Neural progenitor cell (in vitro differentiated cells): ENCODE measurements at regions not wholly inside any gene's neighbourhood (a gene's known extent, or its start where the extent isn't known, plus 50 kb on each side); places are given as distances from the start of the nearest gene placed in this dataset.

ENCODE experiments used
- DNase-seq: peaks from one replicate; pipeline ENCODE4 v3.0.0-alpha.2; 2016; ENCODE audit warnings: low spot score
- H2AFZ ChIP-seq: fragments of 200-600 bp; sonication (generic); replicated peaks from 2 replicates; pipeline ENCODE4 v1.6.1; 2016; ENCODE audit warnings: antibody characterized with exemption
- H3F3A ChIP-seq: fragments of 200-600 bp; sonication (generic); 2 replicates; pipeline ENCODE4 v1.6.1; 2016; ENCODE audit warnings: antibody characterized with exemption, low read depth
- H3K27ac ChIP-seq: fragments of 200-600 bp; sonication (generic); 2 replicates; pipeline ENCODE4 v1.5.1; 2016; ENCODE audit warnings: mild to moderate bottlenecking
- H3K27me3 ChIP-seq: fragments of 200-600 bp; sonication (generic); 2 replicates; pipeline ENCODE4 v1.6.1; 2016; ENCODE audit warnings: mild to moderate bottlenecking, moderate library complexity
- H3K36me3 ChIP-seq: fragments of 200-600 bp; sonication (generic); 2 replicates; pipeline ENCODE4 v1.5.1; 2016
- H3K4me1 ChIP-seq: fragments of 200-600 bp; sonication (generic); 2 replicates; pipeline ENCODE4 v1.6.1; 2016; ENCODE audit warnings: mixed run types
- H3K4me2 ChIP-seq: fragments of 200-600 bp; sonication (generic); 2 replicates; pipeline ENCODE4 v1.6.1; 2016
- H3K4me3 ChIP-seq: fragments of 200-600 bp; sonication (generic); 2 replicates; pipeline ENCODE4 v1.5.1; 2016
- H3K79me2 ChIP-seq: fragments of 200-600 bp; sonication (generic); 2 replicates; pipeline ENCODE4 v1.6.1; 2016; ENCODE audit warnings: low read depth
- H3K9ac ChIP-seq: fragments of 200-600 bp; sonication (generic); 2 replicates; pipeline ENCODE4 v1.6.1; 2016
- H3K9me3 ChIP-seq: fragments of 200-600 bp; sonication (generic); 2 replicates; pipeline ENCODE4 v1.5.1; 2016; ENCODE audit warnings: low read depth
- H4K20me1 ChIP-seq: fragments of 200-600 bp; sonication (generic); 2 replicates; pipeline ENCODE4 v1.6.1; 2016; ENCODE audit warnings: low read depth
- H3K27ac Mint-ChIP-seq: 3 replicates; pipeline ENCODE4 v1.8.0; 2021; ENCODE audit warnings: mixed read lengths
- H3K27me3 Mint-ChIP-seq: 2 replicates; pipeline ENCODE4 v1.8.0; 2022; ENCODE audit warnings: low read depth, mild to moderate bottlenecking, inconsistent platforms, moderate library complexity, mixed read lengths; ENCODE audit not compliant: insufficient read depth
- H3K36me3 Mint-ChIP-seq: 3 replicates; pipeline ENCODE4 v1.8.0; 2021; ENCODE audit warnings: mixed read lengths
- H3K4me1 Mint-ChIP-seq: 3 replicates; pipeline ENCODE4 v1.8.0; 2021; ENCODE audit warnings: mixed read lengths
- H3K4me3 Mint-ChIP-seq: 3 replicates; pipeline ENCODE4 v1.8.0; 2021; ENCODE audit warnings: mild to moderate bottlenecking, moderate library complexity, mixed read lengths
- H3K9me3 Mint-ChIP-seq: 3 replicates; pipeline ENCODE4 v1.8.0; 2020; ENCODE audit warnings: mixed read lengths
- EZH2 ChIP-seq: fragments of 200-600 bp; sonication (generic); IDR thresholded peaks from 2 replicates; pipeline ENCODE4 v1.6.1; 2017; ENCODE audit warnings: antibody characterized with exemption, mild to moderate bottlenecking, moderate library complexity
- EZH2phosphoT487 ChIP-seq: fragments of 200-600 bp; sonication (generic); IDR thresholded peaks from 2 replicates; pipeline ENCODE4 v1.6.1; 2017; ENCODE audit warnings: antibody characterized with exemption
- TF ChIP-seq, protein P1 (sequence below): fragments of 200-600 bp; sonication (generic); IDR thresholded peaks from 2 replicates; pipeline ENCODE4 v1.5.1; 2017; ENCODE audit warnings: antibody characterized with exemption, mild to moderate bottlenecking

DNA sequence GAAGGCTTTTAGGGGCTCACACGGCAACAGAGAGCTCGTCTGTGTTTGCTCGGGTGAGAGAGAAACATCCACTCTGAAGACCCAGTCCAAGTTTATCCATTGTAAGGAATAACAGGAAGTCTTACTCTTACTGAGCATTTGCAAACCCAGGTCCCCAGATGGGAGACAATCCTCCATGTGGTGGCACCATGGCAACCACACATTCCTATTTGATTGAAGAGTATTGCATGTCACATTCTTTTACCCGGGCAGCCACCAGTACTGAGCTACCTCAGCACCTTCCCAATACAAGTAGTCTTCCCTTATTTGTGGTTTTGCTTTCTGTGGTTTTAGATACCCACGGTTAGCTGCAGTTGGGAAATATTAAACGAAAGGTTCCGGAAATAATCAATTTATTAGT lies 302.9 kb upstream of the RASGRP1 start:
- no peaks in the 10 kb centered on the region for H3K36me3 Mint-ChIP-seq
- Histone ChIP-seq H3K79me2 (no peaks in the 10 kb centered on the region), H3F3A (no peaks in the 10 kb centered on the region), H3K4me2 (no peak overlapping the region), H3K9me3 (no peaks in the 10 kb centered on the region), H3K36me3 (no peaks in the 10 kb centered on the region), H3K4me3 (no peak overlapping the region), H3K4me1 (no peaks in the 10 kb centered on the region), H3K27ac (no peak overlapping the region), H3K27me3 (no peaks in the 10 kb centered on the region), H2AFZ (no peak overlapping the region), H4K20me1 (no peaks in the 10 kb centered on the region), H3K9ac (no peak overlapping the region)
- H3K4me1 Mint-ChIP-seq = peaks cover 9% of the 10 kb centered on the region
- H3K4me3 Mint-ChIP-seq = no peak overlapping the region
- H3K9me3 Mint-ChIP-seq = peaks cover 8% of the 10 kb centered on the region
- peaks cover 9% of the 10 kb centered on the region for H3K27me3 Mint-ChIP-seq
- no peak overlapping the region for H3K27ac Mint-ChIP-seq
- DNase-seq = no peak
- TF ChIP-seq, protein P1, sequence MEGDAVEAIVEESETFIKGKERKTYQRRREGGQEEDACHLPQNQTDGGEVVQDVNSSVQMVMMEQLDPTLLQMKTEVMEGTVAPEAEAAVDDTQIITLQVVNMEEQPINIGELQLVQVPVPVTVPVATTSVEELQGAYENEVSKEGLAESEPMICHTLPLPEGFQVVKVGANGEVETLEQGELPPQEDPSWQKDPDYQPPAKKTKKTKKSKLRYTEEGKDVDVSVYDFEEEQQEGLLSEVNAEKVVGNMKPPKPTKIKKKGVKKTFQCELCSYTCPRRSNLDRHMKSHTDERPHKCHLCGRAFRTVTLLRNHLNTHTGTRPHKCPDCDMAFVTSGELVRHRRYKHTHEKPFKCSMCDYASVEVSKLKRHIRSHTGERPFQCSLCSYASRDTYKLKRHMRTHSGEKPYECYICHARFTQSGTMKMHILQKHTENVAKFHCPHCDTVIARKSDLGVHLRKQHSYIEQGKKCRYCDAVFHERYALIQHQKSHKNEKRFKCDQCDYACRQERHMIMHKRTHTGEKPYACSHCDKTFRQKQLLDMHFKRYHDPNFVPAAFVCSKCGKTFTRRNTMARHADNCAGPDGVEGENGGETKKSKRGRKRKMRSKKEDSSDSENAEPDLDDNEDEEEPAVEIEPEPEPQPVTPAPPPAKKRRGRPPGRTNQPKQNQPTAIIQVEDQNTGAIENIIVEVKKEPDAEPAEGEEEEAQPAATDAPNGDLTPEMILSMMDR = no peak
- no peak for TF ChIP-seq EZH2phosphoT487
- TF ChIP-seq EZH2 = no peak

- Histone ChIP-seq H3K27me3 (no peaks in the 10 kb centered on the region), H3K4me1 (no peaks in the 10 kb centered on the region), H3K4me3 (no peak overlapping the region), H3K79me2 (no peaks in the 10 kb centered on the region), H3K27ac (no peak overlapping the region), H4K20me1 (no peaks in the 10 kb centered on the region), H3K4me2 (no peak overlapping the region), H2AFZ (no peak overlapping the region), H3K36me3 (no peaks in the 10 kb centered on the region), H3K9ac (no peak overlapping the region), H3F3A (no peaks in the 10 kb centered on the region), H3K9me3 (no peaks in the 10 kb centered on the region)
- TF ChIP-seq EZH2phosphoT487 = no peak
- TF ChIP-seq, protein P1 = no peak
- Mint-ChIP-seq H3K4me3 (no peak overlapping the region), H3K4me1 (peaks cover 9% of the 10 kb centered on the region), H3K27me3 (peaks cover 2% of the 10 kb centered on the region), H3K9me3 (peaks cover 10% of the 10 kb centered on the region), H3K36me3 (no peaks in the 10 kb centered on the region), H3K27ac (no peak overlapping the region)
- no peak for DNase-seq
Observed at GRCh38 chr15:38868326-38869114, 303.9 kb upstream of the RASGRP1 start.

GRCh38 chr15:38871638-38872037 lies 307.0 kb upstream of the RASGRP1 start:
- DNase-seq = no peak
- Histone ChIP-seq H3K27me3 (no peaks in the 10 kb centered on the region), H3K27ac (no peak overlapping the region), H3K4me1 (no peaks in the 10 kb centered on the region), H2AFZ (no peak overlapping the region), H3K36me3 (no peaks in the 10 kb centered on the region), H4K20me1 (no peaks in the 10 kb centered on the region), H3K9me3 (no peaks in the 10 kb centered on the region), H3K9ac (no peak overlapping the region), H3K4me2 (no peak overlapping the region), H3K79me2 (no peaks in the 10 kb centered on the region), H3K4me3 (no peak overlapping the region), H3F3A (no peaks in the 10 kb centered on the region)
- Mint-ChIP-seq H3K36me3 (no peaks in the 10 kb centered on the region), H3K4me1 (peaks cover 8% of the 10 kb centered on the region), H3K27me3 (peaks cover 2% of the 10 kb centered on the region), H3K27ac (no peak overlapping the region), H3K4me3 (no peak overlapping the region), H3K9me3 (peaks cover 8% of the 10 kb centered on the region)
- TF ChIP-seq, protein P1 = no peak
- TF ChIP-seq EZH2 (no peak), EZH2phosphoT487 (no peak)
